ENCODE measurements at regions not wholly inside any gene's neighbourhood (a gene's known extent, or its start where the extent isn't known, plus 50 kb on each side); places are given as distances from the start of the nearest gene placed in this dataset.

DNA sequence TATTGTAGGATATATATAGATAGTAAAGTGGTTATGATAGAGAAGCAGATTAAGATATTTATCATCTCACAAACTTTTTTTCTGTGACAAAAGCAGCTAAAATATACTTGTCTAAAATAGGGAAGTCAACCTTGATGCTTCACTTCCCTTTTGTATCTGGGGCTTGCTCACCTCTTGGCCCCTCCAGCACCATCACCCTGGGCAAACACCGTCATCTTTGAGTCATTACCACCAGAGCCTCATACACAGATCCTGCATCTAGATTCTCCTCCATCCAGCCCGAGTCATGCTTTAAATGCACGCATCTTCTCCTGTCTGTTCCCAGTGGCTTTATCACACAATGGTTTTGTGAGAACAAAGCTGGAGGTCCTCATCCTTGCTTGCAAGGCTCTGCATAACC is 1062.7 kb upstream of the EEF2KMT start:
- intact Hi-C loops (cut with micrococcal nuclease), result no loop called here

DNA sequence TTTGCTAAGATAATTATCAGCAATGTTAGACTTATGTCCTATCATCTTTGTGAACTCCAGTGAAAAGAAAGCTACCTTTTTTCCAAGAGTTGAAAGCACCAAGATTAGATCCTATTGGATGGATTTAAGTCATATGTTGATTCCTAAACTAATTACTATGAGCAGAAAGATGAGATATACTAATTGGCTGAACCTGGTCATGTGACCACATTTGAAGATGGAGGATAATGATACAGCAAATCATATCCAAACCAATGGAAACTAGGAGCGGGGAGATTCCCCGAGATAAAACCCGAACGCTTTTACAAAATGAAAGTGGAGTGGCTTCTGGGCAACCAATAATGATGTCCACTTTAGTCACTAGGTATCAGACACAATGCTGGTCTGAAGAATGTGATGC is 1060.2 kb upstream of the EEF2KMT start:
- intact Hi-C loops (cut with micrococcal nuclease), result no loop called here

DNA sequence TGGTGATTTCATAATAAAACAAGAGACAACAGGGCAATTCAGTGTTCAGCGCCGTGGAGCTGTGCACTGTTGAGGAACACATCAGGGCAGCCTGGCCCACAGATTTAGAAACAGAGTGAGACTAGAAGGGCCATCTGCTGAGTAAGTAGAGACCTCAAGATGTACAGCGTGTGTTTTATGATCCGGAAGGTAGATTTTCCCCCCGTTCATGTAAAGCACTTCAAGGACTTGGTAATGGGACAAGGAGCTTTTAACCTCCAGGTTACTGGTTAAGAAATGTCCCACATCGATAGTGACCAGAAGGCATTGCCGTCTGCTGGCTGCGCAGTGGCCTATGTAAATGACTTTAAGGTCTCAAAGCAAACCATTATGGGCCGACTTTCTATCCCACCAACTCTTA is 1057.7 kb upstream of the EEF2KMT start:
- intact Hi-C loops (cut with micrococcal nuclease), result no loop called here

DNA sequence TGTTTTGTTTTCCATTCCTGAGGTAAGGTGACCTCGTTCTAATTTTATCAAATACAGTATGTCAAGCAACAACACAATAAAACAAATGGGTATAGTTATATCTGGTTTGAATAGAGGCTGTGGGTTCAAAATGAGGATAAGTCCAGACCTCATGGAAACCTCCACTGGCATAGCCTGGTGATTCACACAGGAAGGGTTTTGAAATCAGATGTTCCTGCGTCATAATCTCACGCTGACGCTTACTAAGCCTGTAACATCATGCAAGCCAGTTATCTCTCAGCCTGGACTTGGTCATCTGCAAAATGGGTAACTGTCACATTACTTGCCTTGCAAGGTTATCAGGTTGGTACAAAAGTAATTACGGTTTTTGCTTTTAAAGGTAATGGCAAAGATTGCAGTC is 1056.3 kb upstream of the EEF2KMT start:
- intact Hi-C loops (cut with micrococcal nuclease), result no loop called here

DNA sequence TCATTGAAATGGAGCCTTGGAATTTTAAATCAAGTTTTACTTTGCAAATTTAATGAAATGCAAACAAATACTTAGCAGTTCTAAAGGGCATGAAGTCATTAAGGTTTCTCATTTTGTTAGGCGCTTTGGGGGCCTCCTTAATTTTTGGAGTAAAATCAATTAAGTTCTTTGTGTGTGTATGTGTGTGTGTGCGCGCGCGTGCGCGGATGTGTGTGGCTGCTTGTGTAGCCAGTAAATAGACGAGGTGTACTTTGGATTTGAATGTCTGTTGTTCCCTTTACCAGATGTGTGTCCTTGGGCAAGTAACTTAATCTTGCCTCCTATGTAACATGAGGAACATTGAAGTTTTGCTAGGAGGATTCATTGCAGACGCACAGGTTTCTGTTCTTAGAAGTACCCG is 1051.4 kb upstream of the EEF2KMT start:
- intact Hi-C loops (cut with micrococcal nuclease), result no loop called here

DNA sequence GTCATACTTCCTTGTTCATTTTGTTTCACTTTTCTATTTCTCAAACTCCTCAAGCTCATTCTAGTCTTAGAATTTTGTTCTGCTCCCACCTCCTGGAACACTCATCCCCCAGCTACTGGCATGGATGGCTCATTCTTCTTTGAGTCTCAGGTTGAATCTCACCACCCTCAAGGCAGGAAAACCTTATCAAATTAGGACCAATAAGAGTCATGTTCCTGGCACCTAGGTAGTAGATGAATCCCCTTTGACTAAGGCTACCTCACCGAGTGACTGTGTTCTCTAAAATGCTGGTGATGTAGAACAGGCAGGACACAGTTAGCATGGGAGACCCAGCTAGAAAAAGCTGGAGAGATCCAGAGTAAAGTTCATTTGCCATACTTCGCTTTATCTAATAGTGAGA is 1050.8 kb upstream of the EEF2KMT start:
- intact Hi-C loops (cut with micrococcal nuclease), result no loop called here

DNA sequence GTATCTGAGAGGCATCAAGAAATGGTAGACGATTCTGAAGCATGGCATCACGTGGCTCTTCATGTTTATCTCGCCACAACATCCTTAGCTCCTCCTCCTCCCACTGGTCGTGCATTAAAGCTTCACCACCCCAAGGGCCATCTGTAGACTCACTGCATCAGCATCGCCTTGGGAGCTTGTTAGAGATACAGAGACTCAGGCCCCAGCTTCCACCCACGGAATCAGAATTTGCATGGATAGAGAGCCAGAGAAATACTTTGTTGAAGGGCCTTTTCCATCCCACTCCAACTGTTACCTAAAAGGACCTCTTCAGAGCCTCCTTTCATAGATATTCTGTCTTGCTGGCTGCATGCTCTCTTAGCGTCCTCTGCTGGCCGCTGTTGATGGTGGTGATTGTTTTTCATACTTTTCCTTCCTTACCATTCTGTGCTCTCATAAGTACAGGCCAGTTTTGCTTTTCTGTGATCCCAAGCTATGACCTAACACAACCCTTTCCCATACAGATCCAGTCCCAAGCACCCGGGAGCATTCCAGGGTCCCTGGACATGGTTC is 1049.4 kb upstream of the EEF2KMT start:
- intact Hi-C loops (cut with micrococcal nuclease), result no loop called here

DNA sequence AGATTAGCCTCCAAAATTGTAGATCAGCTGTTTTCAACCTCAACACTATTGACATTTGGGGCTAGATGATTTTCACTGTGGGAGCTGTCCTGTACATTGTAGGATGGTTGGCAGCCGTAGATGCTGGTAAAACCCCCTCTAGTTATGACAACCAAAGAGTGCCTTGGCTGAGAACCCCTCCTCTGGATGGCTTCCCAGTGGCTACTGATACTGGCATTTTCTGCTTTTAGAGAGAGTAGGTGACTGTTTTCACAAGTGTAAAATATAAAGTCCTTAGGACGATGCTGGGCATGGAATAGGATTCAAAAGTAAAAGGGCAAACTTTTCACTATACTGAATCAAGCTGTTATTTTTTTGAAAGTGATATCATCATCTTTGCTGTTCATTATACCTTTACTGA is 1048.8 kb upstream of the EEF2KMT start:
- intact Hi-C loops (cut with micrococcal nuclease), result no loop called here

DNA sequence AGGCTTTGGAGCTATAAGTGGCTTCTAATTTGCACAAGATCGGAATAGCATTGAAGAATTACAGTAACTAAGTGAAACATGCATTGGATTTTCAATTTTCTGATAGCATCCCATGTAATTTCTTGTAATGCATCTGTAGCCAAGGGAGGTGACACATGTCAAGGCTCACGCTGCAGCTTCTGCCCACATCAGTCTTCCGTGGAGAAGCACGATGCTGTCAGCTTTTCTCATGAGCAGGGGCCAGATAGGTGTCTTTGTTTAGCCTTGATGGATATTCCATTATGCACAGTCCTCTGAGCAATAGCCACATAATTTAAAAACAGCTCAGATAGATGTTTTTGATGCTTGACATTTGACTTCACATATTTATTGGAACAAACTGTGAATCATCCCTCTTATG is 1046.9 kb upstream of the EEF2KMT start:
- intact Hi-C loops (cut with micrococcal nuclease), result no loop called here

DNA sequence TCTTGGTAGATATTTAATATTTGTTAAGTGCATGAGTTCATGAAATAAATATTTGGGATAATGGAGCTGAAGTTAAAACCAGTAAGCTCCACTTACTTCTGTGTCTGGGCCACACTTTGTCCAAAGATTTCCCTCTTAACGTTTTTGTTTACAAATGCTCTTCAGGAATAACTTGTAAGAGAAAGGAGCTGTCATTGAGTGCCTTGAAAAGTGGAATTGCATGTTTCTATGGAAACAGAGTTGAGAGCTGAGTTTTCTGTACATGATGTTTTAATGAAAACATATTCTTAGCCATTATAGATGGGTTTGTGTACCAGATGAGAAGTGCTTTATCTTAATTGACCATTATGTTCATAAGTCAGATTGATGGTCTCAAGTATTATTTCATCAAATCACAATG is 1045.4 kb upstream of the EEF2KMT start:
- intact Hi-C loops (cut with micrococcal nuclease), result no loop called here

DNA sequence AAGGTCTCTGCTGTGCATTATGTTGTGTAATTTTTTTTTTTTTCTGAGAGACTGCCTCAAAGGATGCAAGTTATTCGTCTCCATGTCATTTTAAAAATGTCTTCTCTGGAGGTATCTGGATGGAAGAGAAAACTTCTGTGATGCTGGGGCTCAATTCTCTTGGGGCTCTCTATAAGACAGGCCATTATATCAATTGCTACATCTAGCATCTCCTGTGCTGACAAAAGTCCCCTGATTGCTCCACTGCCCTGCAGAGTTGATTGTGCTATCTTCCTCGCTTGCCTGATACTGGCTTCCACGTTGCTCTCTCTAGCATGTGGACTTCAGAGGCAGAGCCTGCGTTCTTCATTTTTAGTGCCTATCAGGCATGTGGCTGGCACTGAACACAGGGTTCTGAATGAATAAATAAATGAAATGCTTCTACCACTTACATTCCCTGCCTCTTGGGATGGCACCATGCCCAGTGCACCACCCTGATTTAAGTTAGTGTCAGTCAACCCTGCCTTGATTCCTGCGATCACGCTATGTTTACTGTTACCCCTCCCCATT is 1035.5 kb upstream of the EEF2KMT start:
- intact Hi-C loops (cut with micrococcal nuclease), result no loop called here

DNA sequence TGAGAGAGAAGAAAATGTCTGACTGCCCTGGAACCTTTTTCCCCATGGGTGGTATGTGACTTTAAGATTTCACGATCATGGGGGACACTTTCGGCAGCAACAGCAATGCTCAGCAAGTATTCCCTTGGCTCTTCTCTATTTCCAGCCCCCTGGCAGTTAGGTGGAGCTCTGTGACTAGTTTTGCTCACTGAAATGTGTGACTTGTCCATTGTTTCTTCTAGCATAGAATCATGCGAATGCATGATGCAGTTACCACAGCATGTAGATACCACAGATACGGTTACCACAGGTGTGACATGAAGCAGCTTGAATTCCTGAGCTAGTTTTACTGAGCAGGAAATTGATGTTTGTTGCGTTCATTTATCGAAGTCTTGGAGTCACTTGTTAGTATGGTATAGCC is 1034.5 kb upstream of the EEF2KMT start:
- intact Hi-C loops (cut with micrococcal nuclease), result no loop called here

DNA sequence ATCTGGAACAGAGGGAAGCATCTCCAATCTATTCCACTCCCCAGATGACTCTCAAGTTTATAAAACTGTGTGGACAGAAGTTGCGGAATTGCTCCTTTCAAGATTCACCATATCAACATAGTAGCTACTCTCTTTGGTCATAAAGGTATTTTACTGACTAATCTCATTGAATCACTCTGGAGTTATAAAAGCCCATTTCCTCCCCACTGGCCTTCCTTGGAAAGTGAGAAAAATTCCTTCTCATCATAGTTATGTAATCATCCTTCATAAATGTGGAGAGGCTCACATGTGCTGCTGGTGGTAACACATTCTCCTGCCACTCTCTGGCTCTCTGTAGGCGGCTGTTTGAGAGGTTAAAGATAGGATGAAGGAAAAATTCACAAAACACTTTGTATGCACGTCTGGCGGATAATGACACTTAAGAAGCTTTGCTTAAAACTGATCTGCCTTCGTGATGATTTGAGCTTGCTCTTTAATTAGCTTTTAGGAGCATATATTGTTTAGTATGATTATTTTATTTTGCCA is 1034.0 kb upstream of the EEF2KMT start:
- intact Hi-C loops (cut with micrococcal nuclease), result no loop called here

DNA sequence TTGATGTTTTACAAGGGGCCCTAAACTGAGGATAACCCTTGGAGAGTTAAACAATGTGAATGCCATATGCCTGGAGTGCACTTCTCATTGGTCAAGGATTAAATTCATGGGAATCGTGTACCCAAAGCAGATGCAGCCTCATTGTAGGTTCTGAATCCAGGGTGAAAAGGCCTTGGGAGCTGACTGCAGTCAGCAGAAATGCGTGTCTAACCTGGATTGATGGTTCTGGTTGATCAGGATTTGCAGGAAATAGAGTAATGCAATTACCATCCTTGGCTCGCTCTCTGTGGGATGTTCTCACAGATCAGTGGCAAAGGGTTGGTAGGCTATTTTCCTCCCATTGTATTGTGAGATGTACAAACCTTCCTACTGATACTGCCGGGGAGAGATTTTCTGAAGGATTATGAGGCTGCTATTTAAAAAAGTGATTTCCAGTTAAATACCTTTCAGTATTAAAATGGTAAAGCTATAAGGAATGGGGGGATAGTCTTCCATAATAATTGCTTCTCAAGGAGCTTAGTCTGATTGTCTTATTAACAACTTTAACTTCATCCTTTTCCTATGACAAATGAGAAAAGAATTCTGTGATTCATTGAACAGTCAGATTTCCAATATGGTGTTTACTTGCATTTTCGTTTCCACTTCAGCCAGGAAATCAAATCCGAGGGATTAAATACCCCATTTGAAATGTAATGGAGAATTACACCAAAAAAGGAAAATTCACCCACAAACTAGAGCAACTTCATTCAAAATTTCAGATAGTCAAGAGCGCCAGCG is 1028.1 kb upstream of the EEF2KMT start:
- intact Hi-C loops (cut with micrococcal nuclease), result no loop called here

DNA sequence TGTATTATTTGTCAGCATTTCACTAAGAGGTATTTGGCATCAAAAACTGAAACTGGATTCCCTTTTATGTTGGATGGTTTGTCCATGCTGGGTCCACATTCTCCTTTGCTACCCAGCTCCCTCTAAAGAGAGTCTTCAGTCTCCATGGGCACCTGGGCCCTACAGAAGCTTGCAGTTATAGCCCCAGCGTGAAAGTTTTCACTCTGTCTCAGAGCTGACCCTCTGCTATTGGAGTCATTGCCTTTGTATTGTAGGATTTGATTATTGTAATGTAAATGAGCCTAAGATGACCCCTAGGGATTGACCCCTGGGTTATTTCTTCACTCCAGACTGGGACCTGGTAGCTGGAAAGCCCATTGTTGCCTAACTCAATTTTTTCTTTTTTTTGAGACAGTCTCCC is 1026.5 kb upstream of the EEF2KMT start:
- intact Hi-C loops (cut with micrococcal nuclease), result no loop called here

DNA sequence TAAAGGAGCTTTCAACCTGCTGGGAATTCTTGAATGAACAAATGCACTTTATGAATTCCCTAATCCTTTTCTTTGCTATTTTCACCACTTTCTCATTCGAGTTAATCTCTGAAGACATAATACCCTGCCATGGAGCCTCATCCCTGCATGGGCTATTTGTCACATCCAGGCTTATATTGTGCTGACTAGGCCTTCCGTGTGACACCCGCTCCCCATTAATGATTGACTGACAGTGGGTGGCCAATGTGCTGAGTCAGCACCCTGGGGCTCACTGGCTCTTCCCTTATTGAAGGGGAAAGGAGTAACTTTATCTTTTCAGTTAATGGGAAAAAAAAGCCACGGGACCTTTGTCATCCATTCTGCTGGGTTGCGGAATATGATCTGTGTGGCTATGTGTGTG is 1024.8 kb upstream of the EEF2KMT start:
- intact Hi-C loops (cut with micrococcal nuclease), result no loop called here

DNA sequence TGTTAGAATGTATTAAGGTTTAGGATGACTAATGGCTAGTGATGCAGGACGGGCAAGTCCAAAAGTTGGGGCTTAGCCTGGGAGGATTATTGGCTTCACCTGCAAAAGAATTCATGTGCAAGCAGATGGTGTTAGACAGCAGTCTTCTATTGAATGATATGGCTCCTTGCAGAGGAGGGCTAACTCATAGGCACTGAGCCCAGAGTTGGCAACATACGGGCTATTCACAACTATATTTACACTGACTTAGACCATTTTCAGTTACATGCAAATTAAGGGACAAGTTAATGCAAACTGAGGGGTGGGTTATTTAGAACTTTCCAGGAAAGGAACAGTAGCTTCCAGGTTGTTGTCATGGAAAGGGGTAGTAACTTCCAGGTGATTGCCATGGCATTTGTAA is 1017.1 kb upstream of the EEF2KMT start:
- intact Hi-C loops (cut with micrococcal nuclease), result no loop called here

DNA sequence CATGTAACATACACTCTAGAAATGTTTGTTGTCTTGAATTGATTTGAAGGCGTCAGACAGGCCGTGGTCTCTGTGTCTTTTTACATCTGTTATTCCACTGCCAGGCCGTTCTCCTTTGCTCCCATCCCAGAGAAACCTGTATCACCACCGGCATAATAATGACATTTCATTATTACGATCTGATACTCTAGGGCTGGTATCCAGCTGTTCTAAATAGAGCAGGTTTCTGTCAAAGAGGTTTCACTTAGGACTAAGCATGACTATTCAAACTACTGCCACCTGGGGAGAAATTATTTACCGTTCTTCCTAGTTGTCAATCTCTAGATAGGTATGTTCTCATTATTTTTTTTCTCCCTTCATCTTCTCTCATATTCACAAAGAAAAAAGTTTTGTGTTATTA is 1016.2 kb upstream of the EEF2KMT start:
- intact Hi-C loops (cut with micrococcal nuclease), result no loop called here

DNA sequence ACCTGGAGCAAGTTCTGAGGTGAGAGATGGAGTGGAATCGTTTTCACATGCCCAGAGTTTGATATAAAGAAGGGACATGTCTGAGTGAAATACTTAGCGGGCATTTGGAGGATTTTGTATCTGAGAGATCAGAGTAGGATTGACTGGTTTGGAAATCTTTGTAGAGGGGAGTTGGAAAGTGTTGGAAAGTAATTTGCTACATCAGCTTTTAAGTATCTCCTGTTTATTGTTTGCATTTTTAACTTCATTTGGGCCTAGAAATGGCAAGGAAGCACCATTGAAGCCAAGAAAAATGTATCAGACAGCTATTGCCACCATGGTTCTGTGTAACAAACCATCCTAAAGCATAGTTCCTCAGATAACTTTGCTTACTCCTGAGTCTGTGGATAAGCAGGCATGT is 1015.1 kb upstream of the EEF2KMT start:
- intact Hi-C loops (cut with micrococcal nuclease), result no loop called here

DNA sequence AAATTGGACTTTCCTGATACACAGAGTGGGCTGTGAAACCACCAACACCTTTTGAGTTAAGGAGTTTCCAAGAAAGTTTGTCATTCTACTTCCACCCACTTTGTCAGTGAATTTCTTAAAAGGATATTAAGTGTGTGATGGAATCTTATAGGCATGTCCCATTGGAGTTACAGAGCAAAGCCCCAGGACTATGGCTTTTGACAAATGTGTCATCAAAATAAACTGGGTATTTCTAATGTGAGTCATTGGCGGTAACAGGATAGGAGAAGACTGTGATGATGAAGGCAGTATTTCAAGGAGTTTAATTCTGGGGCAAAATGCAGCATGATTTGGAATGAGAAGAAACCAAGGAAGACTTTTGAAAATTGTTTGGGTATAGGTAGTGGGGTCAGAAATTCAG is 1013.8 kb upstream of the EEF2KMT start:
- intact Hi-C loops (cut with micrococcal nuclease), result no loop called here

DNA sequence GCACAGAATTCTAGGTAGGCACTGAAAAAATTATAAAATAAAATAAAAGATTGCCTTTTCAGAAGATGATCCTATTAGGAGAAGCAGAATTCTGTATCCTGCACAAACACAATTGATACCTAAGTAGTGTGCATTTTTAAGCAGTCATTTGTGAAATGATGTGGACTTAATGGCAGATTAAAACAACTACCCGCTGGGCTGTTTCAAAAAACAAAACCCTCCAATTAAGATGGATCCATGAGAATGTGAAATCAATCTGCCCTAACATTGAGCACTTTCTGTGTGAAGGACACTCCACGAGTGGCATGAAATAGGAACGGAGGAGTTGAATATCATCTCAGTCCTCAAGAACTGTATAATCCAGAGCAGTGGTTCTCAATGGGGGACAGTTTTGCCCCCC is 1012.8 kb upstream of the EEF2KMT start:
- intact Hi-C loops (cut with micrococcal nuclease), result no loop called here

DNA sequence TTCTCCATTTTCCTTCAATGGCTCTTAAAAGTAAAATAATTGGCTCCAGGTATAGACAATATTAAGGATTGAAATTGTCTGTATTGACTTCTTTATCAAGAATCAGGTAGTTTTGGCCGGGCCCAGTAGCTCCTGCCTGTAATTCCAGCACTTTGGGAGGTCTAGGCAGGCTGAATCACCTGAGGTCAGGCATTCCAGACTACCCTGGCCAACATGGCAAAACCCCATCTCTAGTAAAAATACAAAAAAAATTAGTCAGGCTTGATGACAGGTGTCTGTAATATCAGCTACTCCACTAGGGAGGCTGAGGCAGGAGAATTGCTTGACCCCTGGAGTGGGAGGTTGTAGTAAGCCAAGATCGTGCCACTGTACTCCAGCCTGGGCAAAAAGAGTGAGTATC is 1008.5 kb upstream of the EEF2KMT start:
- intact Hi-C loops (cut with micrococcal nuclease), result no loop called here

DNA sequence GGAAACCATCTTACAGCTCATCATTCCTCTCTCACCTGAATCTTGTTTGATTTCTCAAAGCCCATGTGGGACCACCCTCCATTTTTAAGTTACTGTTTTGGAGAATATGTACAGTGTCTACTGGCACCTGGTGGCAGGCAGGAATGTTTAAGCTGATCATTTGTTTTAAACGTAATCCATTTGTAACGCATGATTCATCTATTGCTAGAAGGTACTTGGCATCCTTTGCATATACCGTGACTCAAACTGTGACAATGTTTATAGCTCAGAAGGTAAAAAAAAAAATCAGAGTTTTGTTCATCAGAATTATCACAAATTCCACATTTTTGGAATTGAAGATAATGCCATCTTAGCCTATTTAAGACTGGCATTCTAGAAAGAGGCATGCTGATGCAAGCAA is 1007.5 kb upstream of the EEF2KMT start:
- intact Hi-C loops (cut with micrococcal nuclease), result no loop called here

All from T-helper 1 cell treated with Interleukin-12 subunit alpha and Interleukin-12 subunit beta and Interleukin-4 antibody, amounts not matched to agents 30 ng/mL and 1 ng/mL, for 36 hours (primary cell).